Eye (tissue), 1 donor: ENCODE measurements at regions not wholly inside any gene's neighbourhood (a gene's known extent, or its start where the extent isn't known, plus 50 kb on each side); places are given as distances from the start of the nearest gene placed in this dataset.
"Not testable (repeated sequence)": the region's sequence is repeated elsewhere in the genome, so short reads cannot be mapped to it uniquely, and the experiment has no call there.

Experiments used
- DNase-seq: peaks from one replicate; pipeline ENCODE4 v3.0.0-alpha.2; 2015

DNA sequence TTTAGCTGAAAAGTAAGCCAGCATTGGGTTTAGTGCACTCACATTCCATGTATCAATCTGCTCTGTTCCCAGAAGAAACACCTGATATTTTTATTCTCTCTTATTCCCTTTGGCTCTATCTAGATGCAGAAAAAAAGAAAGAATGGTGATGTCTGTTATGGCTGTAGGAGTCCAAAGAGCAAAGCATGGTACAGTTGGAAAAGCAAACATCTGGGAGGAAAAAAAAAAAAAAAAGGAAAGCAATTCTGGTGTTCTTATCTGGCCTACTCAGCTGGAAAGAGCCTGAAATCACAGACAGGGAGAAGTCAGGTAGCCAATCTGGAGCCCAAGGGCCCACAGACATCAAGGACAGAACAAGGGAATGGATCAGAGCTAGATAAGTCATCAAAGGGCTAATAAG is 293.9 kb downstream of the DUSP6 start:
- no peak for DNase-seq

DNA sequence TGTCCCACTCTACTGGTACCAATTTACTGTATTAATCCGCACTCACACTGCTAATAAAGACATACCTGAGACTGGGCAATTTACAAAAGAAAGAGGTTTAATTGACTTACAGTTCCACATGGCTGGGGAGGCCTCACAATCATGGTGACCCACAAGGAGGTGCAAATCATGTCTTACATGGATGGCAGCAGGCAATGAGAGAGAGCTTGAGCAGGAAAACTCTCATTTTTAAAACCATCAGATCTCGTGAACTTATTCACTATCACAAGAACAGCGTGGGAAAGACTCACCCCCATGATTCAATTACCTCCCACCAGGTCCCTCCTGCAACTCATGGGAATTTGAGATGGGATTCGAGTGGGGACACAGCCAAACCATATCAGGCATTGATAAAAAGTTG is 298.5 kb downstream of the DUSP6 start:
- not testable (repeated sequence) for DNase-seq

DNA sequence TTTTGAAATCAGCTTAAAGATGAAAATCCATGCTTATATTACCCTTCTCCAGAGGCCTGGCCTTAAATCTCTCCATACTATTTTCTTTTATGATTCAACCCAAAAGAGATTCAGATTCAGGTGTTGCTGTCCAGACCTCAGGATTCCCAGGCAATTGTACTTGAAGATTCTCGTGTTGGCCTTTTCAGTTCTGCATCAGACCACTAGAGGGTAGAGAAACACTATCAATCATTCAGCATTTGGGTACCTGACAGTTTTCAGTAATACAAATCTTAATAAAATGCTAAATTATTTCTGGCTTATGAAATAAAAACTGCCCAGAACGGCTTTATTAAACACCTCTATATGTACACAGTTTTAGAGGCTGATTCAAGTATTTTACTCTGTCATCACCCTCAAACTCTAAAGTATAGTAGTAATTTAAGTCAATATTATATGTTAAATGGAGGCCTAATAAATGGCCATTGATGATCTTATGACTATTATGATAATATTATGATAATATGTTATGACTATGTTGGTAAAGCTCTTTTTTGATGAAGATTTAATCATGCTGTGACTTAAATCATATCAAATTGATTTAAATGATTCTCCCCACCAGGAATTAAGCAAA is 301.1 kb downstream of the DUSP6 start:
- peak; percentile 86 for DNase-seq

DNA sequence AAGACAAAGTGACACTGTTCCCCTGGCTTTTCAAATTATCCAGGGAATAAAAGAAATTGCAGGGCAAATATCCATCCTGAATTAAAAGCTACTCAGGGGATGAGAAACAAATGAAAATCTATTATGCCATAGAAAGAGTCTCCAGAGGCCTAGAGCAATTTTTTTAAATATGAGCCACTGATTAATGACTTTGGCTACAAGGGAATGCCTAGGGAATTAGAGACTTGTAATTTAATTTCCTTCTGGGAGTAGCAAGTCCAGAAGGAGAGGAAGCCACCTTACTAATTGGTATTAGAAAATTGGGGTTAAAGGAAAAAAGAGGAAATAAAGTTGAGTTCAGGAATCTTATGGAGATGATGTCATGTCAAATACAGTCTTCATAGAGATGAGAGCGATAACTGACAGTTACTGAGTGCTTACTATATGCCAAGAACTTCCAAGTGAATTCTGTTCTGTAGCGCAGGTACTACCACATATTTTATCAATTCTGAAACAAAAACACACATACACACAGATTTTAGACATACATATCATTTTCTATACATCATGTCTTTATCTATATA is 304.4 kb downstream of the DUSP6 start:
- DNase-seq, result no peak

DNA sequence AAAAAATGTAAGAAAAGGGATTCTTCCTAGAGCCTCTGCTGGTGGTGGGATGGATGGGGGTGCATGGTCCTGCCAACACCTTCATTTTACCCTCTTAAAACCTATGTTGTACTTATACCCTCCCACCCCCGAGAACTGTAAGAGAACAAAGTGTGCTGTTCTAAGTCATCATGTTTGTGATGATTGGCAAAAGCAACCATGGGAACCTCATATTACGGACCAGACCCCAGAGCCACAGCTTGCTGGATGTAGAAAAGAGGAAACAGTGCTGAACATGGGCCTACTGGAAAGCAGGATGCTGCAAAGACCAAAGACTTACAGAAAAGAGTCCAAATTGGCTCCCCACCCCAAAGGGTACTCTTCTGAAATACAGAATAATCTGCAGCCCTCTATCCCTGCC is 311.2 kb downstream of the DUSP6 start:
- DNase-seq, result no peak

DNA sequence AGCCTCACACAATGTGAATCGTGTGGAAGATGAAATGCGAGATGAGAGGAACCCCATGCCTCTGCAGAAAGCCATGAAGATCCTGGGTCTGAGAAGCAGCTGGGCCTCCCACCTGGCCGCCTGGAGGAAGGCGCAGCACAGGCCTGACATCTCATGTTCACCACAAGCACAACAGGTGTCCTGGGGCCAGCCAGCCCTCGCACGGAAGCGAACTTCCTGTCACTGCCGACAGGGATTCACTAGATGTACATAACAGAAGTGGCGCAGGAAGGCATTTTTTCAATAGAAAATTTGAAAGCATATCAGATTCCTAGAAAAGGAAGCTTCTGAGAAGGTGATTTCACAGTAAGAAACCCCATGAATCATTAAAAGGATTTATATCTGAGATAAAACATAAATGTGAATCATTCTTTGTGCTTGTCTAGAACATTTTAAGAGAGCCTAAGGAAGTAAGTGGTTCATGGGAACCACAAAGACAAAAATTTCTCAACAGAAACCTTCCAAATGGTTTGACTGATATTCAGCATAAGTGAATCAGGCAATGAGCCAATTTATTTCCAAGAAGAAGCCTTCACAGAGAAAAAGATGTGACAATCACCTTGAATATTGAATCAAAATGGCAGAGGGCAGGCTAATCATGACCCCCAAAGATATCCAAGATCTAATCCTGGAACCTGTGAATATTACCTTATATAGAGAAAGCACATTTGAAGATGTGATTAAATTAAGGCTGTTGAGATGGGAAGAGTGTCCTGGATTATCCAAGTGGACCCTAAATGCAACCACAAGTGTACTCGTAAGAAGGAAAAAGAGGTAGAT is 311.9 kb downstream of the DUSP6 start:
- DNase-seq, result no peak

DNA sequence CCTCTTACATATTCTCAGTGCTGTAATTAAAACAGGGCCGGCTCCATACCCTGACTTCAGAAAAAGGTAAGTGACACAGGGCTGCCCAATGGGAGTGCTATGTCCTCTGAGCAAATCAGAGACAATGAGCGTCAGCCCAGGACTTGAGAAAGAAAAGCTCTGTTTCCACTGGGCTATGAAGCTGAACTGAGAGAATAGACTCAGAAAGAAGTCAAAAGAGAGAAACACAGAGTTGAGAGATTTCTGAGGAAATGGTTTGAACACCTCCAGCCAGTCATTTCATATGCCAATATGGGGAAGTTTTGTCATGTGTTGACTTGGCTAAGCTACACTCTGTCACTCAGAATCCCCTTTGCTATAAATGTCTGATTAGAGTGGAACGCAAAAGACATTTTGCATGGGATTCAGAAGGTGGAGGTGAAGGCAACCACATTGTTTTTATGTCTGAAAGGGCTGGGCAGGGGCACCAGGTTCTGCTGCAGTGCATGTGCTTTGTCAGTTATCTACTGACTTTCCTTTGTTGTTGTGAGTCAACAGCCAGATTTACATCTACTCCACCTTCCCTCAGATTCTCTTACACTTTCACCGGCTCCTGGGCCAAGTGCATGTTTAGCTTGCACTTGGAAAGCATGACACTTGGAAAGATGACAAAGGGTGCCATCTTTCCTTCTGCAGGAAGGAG is 313.3 kb downstream of the DUSP6 start:
- DNase-seq, result no peak

DNA sequence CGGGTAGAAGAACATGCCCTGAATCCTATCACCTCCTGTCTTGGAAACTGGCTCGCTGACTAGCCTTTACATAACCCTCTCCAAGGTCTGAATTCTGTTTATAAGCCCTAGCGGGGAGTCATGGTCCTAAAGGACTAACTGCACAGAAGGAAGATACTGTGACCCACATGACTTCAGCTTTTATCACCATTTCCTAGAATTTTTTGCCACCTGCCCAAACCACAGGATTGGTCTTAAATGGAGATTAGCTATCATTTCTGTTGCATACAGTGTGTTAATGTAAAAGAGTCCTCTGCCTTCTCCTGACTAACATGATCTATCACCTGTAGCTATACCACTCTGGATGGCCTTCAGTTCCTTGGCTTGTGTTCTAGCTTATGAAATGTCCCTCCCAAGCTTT is 319.2 kb downstream of the DUSP6 start:
- no peak for DNase-seq

DNA sequence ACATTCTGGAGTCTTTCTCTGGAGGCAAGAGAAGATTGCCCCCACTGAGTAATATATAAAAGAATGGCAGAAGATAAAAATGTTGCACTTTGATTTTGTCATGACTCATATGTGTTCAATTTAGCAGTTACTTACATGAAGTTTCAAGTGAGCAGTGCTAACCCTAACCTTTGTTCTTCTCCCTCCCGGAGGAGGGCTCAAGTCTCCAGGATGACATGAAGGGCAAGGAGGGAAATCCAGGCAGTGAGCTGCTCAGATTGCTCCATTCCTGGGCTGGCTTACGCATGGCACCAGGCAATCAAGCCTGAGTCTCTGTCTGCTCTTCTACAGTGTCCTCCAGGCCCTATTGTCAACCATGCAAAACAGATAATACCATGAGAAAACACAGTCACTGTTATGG is 322.3 kb downstream of the DUSP6 start:
- no peak for DNase-seq

DNA sequence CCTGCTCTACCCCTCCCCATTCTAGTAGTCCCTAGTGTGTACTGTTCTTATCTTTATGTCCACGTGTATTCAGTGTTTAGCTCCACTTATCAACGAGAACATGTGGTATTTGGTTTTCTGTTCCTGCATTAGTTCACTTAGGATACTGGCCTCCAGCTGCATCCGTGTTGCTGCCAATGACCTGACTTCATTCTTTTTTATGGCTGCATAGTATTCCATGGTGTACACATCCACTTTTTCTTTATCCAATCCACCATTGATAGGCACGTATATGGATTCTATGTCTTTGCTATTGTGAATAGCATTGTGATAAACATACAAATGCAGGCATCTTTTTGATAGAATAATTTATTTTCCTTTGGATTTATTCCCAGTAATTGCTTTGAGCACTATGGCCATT is 327.7 kb downstream of the DUSP6 start:
- no peak for DNase-seq

DNA sequence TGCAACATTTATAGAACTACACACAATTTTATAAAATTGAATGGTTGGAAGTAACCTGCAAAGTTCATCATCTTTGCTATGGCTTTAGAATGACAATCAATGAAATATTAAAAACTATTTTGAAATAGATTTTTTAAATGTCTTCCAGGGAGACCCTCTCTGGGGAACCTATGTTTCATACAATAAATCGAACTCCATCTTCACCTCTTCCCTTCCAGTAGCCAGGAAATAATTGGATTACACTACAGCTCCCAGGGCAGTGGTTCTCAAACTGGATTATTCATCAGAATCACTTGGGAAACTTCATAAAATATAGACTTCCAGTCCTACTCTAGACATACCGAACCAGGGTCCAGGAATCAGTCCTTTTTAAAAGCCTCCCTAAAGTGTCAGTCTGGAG is 328.4 kb downstream of the DUSP6 start:
- DNase-seq, result peak; percentile 68

DNA sequence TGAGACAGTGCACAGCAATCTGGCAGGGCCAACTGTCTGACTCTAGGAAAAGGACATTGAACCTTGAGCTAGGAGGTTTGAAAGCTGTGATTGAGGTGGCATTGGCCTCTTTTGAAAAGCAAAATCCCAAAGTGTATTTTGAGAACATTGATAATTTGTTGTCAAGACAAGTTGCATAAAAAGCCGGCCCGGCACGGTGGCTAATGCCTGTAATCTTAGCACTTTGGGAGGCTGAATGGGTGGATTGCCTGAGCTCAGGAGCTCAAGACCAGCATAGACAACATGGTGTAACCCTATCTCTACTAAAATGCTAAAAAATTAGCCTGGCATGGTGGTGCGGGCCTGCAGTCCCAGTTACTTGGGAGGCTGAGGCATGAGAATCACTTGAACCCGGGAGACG is 331.6 kb downstream of the DUSP6 start:
- DNase-seq, result no peak

DNA sequence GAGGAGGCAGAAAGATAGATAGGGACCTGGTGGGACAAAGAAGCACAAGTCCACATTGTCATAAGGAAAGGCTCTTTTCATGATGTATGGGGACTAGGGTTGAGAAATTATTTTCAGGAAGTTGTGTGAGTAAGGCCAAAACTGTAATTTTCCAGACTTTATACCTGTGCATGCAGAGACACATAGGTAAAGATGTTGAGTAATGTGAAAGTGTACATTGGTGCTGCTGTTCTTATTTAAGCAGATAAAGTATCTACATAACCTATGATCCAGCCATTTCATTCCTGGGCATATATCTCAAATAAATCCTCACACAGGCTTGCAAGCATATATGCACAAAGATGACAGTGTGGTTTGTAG is 332.2 kb downstream of the DUSP6 start:
- DNase-seq, result no peak

DNA sequence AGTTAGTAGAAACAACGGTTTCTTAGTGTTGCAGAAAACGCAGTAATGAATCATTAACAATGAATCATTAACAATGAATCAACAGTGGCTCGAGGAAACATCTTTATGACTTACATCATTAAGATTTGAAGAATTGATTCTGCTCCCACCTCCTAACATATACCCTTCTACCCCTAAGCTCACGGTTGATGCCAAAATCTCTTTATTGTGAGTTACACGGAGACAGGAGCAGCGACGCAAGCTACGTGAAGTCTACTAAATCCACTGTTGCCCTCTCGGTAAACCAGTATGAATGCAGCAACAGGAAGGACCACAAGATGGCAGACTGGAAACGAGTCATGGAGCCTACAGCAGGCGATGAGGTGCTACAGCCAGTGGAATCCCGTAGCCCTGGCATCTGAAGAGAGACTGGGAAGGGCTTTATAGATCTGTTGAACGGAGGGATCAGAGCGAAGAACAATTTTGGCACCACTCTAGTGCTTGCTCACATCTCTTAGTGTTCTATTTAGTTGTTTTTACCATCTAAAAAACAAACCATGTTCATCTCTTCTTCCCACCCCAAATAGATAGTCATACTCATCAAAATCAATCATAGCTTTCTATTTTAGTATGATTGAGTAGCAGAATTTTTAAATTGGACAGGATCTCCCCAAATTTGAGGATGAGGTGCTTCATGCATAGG is 332.7 kb downstream of the DUSP6 start:
- peak; percentile 93 for DNase-seq

DNA sequence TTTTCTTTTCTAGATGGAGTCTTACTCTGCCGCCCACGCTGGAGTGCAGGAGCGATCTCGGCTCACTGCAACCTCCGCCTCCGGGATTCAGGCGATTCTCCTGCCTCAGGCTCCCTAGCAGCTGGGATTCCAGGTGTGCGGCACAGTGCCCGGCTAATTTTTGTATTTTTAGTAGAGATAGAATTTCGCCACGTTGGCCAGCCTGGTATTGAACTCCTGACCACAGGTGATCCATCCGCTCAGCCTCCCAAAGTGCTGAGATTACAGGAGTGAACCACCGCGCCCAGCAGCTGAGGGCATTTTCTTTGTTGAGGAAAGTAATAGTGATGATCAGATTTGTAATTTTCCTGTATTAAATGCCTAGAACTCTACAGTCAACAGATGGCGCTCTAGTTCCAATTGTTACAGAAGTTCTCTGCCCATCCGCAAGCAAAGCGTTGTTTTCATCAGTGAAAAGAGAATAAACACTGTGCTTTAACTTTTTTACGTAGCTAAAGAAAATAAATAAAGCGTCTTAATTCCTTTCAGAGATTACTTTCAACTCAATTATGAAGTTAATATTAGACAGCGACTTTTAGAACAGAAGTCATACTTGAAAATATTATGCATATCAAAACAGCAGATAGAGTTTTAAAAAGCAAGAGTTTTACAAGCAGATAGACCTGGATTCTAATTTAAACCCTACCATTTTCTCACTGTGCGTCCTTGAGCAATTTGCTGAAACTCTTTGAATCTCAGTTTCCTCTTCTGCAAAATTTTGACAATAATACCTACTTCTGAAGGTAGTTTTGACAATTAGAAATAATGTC is 335.1 kb downstream of the DUSP6 start:
- peak; percentile 92 for DNase-seq

DNA sequence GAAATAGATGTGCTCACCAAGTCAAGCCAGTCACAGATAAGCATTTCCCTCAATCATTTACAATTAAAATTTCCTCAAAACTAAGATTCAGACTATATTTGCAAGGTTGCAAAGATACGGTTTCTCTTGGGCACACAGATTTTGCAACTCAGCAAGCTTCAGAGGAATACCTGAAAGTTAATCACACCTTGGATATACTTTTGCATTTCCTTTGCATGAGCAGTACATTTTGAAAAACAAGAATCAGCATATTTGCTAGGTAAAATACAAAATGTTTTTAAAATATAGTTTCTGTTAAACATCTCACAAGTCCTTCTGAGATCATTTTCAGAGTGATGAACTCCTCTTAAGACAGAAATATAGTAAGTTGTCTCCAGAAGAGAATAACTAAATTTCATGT is 336.9 kb downstream of the DUSP6 start:
- no peak for DNase-seq

DNA sequence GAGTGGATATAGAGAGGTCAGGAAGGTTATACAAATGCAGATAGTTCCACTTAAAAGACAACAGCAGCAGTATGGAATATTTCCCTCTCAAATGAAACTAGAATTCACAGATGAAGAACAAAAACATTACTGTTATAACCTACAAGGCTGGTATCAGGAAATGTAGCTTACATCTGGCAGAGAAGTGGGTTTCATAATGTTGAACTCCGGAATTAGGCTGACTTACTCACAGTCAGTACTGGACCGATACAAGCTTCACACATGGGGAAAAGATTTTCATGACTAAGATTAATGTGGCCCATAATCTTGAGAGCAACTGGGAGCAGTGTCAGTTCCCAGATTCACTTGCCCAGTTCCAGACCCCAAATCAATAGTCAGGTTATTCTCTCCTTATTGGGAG is 353.9 kb downstream of the DUSP6 start:
- no peak for DNase-seq

DNA sequence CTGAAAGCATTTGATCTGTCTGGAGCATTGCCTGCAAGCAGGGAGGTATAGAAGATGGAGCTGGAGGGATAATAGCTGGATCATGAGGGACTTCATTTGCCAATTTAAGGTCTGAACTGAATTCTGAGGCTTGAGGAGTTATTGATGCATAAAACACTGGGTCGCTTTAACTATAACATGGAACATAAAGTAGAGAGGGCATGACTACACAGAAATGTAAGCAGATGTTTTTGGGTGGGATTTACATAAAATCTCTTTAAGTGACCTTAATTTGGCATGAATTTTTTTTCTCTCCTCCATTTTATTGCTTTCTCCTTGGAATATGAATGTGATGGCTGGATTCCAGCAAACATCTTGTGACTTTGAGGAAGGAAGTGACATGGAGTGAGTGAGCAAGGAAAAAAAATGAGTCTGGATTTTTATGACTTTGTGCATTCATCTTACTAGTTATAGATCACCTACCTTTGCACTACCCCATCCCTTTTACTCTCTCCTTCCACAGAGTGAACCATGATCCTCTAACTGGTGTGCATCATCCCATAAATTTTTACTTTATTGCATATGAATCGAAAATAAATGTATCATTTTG is 356.0 kb downstream of the DUSP6 start:
- no peak for DNase-seq

DNA sequence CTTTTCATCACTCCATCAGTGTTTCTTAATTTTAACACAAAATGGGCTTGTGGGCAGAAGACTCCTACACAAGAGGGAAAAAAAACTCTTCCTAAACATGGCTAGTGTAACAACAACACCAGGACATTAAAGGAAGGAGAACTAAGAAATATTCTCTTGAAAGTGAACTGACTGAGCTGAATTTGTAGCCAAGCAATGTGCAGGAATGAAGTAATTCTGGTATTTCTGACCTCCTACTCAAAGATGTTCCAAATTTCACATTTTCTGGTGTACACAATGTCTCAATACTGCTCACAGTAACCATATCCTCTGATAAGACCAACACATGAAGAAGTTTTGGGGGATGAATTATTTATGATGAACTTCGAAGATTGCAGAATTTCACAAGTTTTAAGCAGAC is 357.3 kb downstream of the DUSP6 start:
- no peak for DNase-seq

DNA sequence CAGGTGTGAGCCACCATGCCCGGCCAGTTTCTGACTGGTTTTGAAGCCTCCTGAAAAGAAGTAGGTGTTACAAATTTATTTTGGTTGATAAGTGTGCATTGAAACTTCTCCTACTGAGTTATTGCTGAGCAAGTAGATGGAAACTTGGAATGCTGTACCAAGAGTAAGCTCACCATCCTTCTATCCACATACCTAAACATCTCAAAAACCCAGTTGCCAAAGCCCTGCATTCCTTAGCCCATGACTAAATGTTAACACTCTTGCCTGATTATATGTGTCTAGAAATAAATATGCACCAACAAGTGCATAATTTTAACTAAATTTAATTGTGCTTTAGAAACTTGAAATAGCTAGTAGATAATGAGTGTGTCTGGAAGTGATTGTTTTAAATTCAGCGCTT is 357.8 kb downstream of the DUSP6 start:
- DNase-seq, result no peak

DNA sequence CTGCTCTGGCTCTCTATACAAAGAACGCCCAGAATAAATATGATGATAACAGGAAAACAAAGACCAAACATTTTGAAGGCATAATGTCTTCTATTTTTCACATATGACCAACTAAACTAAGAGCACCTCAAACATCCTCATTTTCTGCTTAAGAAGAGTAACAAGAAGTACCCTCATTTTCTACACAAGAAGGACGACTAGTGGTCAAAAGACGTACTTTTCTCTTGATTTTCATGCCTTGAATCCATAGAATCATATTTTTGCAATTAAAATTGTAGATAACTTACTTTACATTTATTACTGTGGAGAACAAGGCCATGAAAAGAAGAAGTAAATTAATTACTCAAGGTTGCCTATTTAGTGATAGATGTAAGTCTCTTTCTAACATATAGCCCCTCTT is 358.6 kb downstream of the DUSP6 start:
- DNase-seq, result peak; percentile 74

DNA sequence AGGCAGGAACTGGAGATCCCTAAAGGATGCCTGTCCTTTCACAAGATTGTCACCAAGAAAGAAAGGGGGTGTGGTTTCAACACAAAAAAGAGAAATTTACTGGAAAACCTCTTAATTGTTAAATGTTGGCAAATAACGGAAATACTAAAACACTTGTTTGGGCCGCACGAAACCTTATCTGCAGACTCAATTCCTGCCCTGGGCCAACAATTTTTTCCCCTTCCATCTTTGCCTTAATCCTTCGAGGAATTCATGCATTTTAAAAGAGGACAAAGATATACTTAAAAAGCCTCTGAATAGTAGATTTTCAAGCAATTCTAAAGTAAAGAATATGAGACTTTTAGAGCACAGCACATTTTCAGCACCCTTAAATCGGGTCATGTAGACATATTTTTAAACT is 366.2 kb downstream of the DUSP6 start:
- no peak for DNase-seq
